ENCODE measurements at regions not wholly inside any gene's neighbourhood (a gene's known extent, or its start where the extent isn't known, plus 50 kb on each side); places are given as distances from the start of the nearest gene placed in this dataset.
"Not testable (repeated sequence)": the region's sequence is repeated elsewhere in the genome, so short reads cannot be mapped to it uniquely, and the experiment has no call there.

DNA sequence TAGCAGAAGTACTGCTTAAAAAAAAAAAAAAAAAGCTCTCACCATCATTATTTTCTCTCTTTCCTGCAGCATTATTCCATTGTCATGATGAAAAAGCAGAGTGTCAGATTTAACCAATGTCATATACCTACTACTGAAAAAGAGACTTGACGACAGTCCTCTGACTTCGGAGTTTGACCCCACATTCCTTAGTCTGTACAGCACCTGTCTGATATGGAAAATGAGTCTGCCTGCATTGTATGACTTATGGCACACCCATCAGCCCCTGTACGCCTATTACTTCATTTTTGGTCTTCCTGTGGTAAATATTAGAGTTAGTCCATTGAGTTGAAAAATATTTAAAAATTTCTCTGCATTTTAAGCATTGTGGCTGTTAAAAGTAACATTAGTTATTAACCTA is 54.5 kb upstream of the NOX4 start:
- no peak overlapping the region for H3K4me3 ChIP-seq (replicated peaks in 1 of 2; ENCODE audit: low read depth in 2 of 2, low read length in 2 of 2)
- DNase-seq (ENCODE audit: low read depth in 2 of 2), result no peak
- TF ChIP-seq, protein P1, sequence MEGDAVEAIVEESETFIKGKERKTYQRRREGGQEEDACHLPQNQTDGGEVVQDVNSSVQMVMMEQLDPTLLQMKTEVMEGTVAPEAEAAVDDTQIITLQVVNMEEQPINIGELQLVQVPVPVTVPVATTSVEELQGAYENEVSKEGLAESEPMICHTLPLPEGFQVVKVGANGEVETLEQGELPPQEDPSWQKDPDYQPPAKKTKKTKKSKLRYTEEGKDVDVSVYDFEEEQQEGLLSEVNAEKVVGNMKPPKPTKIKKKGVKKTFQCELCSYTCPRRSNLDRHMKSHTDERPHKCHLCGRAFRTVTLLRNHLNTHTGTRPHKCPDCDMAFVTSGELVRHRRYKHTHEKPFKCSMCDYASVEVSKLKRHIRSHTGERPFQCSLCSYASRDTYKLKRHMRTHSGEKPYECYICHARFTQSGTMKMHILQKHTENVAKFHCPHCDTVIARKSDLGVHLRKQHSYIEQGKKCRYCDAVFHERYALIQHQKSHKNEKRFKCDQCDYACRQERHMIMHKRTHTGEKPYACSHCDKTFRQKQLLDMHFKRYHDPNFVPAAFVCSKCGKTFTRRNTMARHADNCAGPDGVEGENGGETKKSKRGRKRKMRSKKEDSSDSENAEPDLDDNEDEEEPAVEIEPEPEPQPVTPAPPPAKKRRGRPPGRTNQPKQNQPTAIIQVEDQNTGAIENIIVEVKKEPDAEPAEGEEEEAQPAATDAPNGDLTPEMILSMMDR (IDR thresholded peaks at IDR 0.05; ENCODE audit: low read depth, low read length), result no peak

DNA sequence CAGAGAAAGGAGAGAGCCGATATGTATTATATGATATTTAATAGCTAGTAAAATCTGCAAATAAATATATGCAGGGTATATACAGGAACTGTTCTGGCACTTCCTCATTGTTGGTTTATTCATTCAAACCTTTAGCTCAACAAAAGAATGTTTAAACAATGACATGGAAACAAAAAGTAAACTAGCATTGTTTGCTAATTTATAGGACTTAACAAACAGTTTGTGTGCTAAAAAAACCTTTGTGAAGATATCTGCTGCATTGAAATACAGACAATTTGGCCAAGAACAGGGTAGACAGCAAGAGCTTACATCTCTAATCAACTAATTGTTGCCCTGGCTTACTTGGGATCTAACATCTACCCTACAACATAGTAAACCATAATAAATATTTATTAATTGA is 64.6 kb upstream of the NOX4 start:
- not testable (repeated sequence) for DNase-seq (ENCODE audit: low read depth in 2 of 2); H3K4me3 ChIP-seq (replicated peaks in 1 of 2; ENCODE audit: low read depth in 2 of 2, low read length in 2 of 2)

DNA sequence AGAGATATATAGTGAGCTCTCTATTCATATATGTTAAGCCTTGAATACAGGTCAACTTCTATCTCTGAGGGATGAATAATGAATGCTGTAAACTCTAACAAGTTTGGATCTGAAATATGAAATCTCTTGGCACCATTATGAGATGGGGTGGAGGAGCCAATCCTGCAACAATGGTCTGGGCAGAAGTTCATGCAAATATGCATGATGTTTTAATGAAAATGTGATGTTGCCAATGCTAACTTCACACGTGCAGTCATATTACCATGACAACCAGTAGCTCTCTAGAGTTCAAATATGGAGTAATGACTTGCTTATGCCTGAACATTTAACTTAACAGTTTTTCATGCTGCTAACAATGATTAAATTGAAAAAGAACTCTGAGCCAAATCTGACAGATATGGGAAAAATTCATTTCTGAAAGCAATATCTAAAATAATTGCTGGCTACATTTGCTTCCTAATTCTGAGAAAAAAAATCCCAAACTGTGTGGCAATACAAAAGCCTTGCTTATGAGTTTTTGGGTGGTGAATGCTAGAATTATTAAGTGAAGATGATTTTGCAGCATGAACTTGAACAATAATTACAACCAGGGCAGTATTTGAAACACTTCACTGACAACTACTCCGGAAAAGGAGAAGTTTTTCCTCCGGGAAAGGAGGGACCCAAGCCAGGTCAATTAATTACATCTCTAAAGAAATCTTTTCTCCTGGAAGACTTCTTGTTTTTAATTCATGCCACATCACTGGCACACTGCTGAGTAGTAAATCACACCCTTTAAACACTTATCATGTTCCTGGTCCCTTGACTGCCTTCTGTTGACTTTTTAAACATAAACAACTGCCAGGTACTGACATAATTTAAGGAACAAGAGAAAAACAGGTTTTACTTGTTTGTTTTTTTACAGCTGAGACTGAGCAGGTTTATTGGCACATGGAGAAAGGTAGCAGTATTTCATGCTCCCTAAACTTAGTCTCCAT is 65.8 kb upstream of the NOX4 start:
- H3K4me3 ChIP-seq (replicated peaks in 1 of 2; ENCODE audit: low read depth in 2 of 2, low read length in 2 of 2); DNase-seq (ENCODE audit: low read depth in 2 of 2): not testable (repeated sequence)

DNA sequence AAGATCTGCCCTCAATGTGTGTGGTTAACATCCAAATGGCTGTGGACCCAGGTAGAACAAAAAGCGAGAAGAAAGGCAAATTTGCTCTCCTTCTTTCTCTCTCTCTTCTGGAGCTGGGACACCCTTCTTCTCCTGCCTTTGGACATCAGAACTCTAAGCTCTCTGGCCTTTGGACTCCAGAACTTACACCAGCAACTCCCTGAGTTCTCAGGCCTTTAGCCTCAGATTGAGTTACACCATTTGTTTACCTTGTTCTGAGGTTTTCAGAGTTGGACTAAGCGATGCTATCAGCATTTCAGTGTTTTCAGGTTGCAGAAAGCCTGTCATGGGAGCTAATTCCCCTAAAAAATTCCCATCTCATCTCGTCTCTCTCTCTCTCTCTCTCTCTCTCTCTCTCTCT is 69.4 kb upstream of the NOX4 start:
- DNase-seq (ENCODE audit: low read depth in 2 of 2); H3K4me3 ChIP-seq (replicated peaks in 1 of 2; ENCODE audit: low read depth in 2 of 2, low read length in 2 of 2): not testable (repeated sequence)

DNA sequence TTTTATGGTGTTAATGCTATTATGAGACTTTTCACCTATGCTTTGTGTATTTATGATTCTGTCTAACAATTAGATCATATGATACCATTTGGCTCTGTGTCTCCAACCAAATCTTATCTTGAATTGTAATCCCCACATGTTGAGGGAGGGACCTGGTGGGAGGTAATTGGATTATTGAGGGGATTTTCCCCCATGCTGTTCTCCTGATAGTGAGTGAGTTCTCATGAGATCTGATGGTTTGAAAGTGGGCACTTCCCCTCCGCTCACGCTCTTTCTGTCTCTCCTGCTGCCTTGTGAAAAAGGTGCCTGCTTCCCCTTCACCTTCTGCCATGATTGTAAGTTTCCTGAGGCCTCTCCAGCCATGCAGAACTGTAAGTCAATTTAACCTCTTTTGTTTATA is 71.6 kb upstream of the NOX4 start:
- not testable (repeated sequence) for H3K4me3 ChIP-seq (replicated peaks in 1 of 2; ENCODE audit: low read depth in 2 of 2, low read length in 2 of 2); DNase-seq (ENCODE audit: low read depth in 2 of 2)

DNA sequence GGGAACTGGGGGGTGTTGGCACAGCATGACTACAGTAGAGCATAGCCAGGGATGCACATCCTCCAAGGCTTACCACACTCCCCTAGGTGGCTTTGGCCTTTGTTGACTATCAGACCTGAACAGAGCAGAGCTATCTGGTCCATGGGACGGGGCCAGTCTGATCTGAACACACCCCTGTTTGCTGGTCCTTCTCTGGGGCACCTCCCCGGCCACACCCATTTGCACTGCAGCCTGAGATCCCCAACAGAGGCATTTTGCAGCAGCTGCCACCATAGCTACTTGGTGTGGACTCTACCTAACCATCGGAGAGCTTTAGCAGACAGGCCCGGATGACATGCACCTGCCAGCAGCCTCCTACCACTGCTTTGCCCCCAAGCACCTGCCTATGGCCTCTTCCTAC is 75.8 kb upstream of the NOX4 start:
- H3K4me3 ChIP-seq (replicated peaks in 1 of 2; ENCODE audit: low read depth in 2 of 2, low read length in 2 of 2), result no peak overlapping the region
- no peak for DNase-seq (ENCODE audit: low read depth in 2 of 2)
- TF ChIP-seq, protein P1 (IDR thresholded peaks at IDR 0.05; ENCODE audit: low read depth, low read length), result no peak

DNA sequence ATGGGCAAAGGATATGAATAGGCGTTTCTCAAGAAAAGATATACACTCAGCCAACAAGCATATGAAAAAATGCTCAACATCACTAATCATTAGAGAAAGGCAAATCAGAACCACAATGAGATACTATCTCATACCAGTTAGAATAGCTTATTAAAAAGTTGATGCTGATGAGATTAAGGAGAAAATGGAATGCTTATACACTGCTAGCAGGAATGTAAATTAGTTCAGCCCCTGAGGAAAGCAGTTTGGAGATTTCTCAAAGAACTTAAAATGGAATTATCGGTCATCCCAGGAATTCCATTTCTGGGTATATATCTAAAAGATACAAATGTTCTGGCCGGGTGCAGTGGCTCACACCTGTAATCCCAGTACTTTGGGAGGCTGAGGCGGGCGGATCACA is 78.2 kb upstream of the NOX4 start:
- not testable (repeated sequence) for H3K4me3 ChIP-seq (replicated peaks in 1 of 2; ENCODE audit: low read depth in 2 of 2, low read length in 2 of 2); DNase-seq (ENCODE audit: low read depth in 2 of 2)

DNA sequence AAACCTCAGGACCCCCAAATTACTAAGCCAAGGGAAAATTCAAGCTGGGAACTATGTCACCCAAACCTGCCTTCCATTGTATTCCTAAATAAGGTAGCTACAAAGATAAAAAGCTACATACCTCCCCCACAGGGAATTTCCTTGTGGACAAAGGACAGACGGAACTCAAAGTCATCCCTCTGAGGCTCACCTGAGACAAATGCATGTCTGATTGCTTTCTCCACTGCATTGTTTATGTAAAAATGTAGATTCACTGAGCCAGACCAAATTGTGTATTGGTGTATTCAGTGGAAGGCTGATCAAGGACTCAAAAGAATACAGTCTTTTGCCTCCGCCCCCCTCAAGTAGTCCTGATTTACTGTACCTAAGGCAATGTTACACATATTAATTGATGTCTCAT is 80.5 kb upstream of the NOX4 start:
- not testable (repeated sequence) for H3K4me3 ChIP-seq (replicated peaks in 1 of 2; ENCODE audit: low read depth in 2 of 2, low read length in 2 of 2); DNase-seq (ENCODE audit: low read depth in 2 of 2)

DNA sequence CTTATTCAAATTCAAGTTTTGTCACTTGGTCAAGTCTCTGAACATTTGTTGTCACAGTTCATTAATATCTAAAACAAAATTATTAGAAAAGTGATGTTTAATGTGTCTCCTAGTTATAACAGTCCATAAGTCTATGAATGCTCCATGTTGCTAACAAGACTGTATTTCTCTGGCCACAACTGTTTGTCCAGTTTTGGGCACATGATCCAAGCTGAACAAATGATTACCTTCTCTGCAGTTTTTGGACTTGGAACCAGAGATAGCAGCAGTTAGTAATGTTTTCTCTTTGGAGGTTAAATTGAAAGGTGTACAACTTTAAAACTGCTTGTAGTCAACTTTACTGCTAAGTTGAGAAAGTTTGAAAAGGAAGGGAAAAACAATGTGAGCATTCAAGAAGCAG is 84.7 kb upstream of the NOX4 start:
- not testable (repeated sequence) for DNase-seq (ENCODE audit: low read depth in 2 of 2); H3K4me3 ChIP-seq (replicated peaks in 1 of 2; ENCODE audit: low read depth in 2 of 2, low read length in 2 of 2)

DNA sequence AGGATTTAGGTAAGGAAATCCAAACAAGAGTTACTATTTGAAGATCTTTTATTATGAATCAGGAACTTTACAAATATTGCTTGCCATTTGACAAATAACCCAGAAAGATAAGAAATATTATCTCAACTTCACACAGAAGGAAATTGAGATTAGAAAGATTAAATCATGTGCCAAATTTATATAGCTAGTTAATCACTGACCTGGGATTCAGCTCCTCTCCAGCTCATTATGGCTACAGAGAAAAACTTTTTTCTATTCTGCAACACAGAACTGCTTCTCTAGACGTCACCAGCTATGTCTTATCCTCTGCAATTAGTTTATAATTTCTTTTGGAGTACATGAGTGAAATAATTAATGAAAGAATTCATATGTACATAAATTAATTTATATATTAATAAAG is 86.3 kb upstream of the NOX4 start:
- not testable (repeated sequence) for H3K4me3 ChIP-seq (replicated peaks in 1 of 2; ENCODE audit: low read depth in 2 of 2, low read length in 2 of 2); DNase-seq (ENCODE audit: low read depth in 2 of 2)

DNA sequence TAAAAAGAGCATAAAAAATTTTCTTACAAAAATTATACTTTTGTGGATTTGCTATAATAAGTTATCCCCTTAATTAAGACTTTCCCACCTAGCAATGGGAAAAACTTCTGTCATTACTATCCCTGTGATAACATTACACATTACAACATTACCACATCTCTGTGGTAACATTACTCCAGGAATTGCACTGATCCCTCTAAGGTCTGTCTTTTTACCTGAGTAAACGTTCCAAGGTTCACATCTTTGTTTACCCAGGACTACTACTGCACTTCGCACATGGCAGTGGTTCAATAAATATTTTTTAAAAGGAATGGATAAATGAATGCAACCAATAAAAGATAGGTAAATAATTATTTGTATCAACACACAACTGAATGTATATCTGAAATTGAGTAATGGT is 92.4 kb upstream of the NOX4 start:
- TF ChIP-seq, protein P1 (IDR thresholded peaks at IDR 0.05; ENCODE audit: low read depth, low read length), result no peak
- DNase-seq (ENCODE audit: low read depth in 2 of 2), result no peak
- no peak overlapping the region for H3K4me3 ChIP-seq (replicated peaks in 1 of 2; ENCODE audit: low read depth in 2 of 2, low read length in 2 of 2)

DNA sequence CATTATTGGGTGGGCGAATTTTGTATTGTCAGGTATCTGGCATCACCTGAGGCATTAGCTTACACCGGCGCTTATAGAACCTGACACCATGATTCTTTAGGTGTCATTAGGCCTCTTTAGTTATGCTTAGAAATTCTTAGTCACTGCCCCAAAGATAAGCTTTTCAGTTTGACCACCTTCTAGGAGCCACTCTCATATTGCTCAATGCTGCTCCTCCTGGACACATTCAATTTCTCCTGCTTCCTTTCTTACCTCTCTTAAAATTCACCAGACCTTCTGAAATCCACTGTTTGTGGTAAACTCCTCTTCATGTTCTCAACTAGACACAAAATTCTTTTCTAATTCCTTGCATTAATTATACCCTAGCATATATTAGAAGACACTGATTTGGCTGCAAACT is 93.9 kb upstream of the NOX4 start:
- not testable (repeated sequence) for H3K4me3 ChIP-seq (replicated peaks in 1 of 2; ENCODE audit: low read depth in 2 of 2, low read length in 2 of 2); DNase-seq (ENCODE audit: low read depth in 2 of 2)

DNA sequence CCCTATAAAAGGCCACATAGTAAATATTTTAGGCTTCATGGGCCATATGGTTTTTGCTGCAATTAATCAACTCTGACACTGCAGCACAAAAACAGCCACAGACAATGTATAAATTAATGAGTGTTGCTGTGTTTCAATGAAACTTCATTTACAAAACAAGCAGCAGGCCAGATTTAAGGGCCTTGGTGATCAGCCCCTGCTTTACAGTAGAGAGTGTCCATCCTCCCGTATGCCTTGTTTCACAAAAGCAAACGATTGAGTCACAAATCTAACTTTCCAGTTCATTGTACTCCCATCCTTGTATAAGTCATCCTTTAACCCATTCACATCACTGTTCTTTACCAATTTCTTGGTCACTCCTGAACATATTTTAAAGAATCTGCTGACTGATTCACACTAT is 94.3 kb upstream of the NOX4 start:
- DNase-seq (ENCODE audit: low read depth in 2 of 2), result peak in 1 of 2 donors; percentile 24
- H3K4me3 ChIP-seq (replicated peaks in 1 of 2; ENCODE audit: low read depth in 2 of 2, low read length in 2 of 2), result not testable (repeated sequence)

DNA sequence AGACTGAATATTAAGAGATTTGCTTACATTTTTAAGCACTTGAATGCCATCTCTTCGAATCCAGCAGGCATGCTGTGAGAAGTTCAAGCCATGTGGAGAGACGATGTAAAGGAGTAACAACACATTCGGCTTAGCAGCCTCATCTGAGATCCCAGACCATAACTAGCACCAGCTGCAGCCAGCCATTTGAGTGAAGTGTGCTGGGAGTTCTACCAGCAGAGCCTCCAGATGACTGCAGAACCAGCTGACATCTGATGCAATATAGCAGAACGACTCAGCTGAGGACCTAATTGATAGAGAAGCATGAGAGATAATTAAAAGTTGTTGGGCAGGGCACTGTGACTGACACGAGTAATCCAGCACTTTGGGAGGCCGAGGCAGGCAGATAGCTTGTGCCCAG is 98.2 kb upstream of the NOX4 start:
- not testable (repeated sequence) for DNase-seq (ENCODE audit: low read depth in 2 of 2); H3K4me3 ChIP-seq (replicated peaks in 1 of 2; ENCODE audit: low read depth in 2 of 2, low read length in 2 of 2)

DNA sequence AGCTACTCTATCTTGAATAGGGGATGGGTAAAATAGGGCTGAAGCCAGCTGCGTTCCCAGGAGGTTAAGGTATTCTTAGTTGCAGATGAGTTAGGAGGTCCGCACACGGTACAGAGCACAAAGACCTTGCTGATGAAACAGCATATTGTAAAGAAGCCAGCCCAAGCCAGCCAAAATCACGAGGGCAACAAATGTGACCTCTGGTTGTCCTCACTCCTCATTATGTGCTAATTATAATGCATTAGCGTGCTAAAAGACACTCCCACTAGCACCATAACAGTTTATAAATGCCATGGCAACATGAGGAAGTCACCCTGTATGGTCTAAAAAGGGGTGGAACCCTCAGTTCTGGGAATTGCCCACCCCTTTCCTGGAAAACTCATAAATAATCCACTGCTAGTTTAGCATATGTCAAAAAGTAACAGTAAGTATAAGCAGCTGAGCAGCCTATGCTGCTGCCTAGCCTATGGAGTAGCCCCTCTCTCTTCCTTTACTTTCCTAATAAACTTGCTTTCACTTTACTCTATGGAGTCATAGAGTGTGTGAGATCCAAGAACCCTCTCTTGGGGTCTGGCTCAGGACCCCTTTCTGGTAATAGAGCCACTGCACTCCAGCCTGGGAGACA is 98.9 kb upstream of the NOX4 start:
- H3K4me3 ChIP-seq (replicated peaks in 1 of 2; ENCODE audit: low read depth in 2 of 2, low read length in 2 of 2), result not testable (repeated sequence)
- DNase-seq (ENCODE audit: low read depth in 2 of 2), result peak in 1 of 2 donors; percentile 16
